HCT116 (cell line): ENCODE measurements at regions not wholly inside any gene's neighbourhood (a gene's known extent, or its start where the extent isn't known, plus 50 kb on each side); places are given as distances from the start of the nearest gene placed in this dataset.

Experiments used
- ATAC-seq: fragments of 200-7000 bp; cut with Tn5 transposase; 2 replicates; pipeline ENCODE4 v1.9.1; 2020; ENCODE audit warnings: mild to moderate bottlenecking, moderate library complexity
- BruUV-seq: library from RNA; stranded (reverse); fragments of 400-500 nt; replicated peaks from 2 replicates; lab custom pipeline; 2021; lab: Mats Ljungman, UMichigan
- CTCF ChIA-PET: fragments of 300-600 bp; sonication (Branson Sonifier 250); formaldehyde crosslinking; loops from one replicate; lab custom pipeline; 2021; ENCODE audit warnings: antibody characterized with exemption; lab: Charles Lee
- POLR2A ChIA-PET: fragments of 300-600, 350-600 bp; sonication (Branson Sonifier 250); formaldehyde crosslinking; loops from one replicate; lab custom pipeline; 2021; ENCODE audit warnings: antibody characterized with exemption; lab: Charles Lee
- RAD21 ChIA-PET, 2 experiments: fragments of 300-600 bp; sonication (Branson Sonifier 250); formaldehyde crosslinking; loops; one replicate each; lab custom pipeline; 2023; ENCODE audit warnings: low total read pairs in 2 of 2; ENCODE audit not compliant: uncharacterized antibody in 2 of 2, unreplicated experiment in 2 of 2, low non-redundant PET in 1 of 2; lab: Charles Lee
- DNase-seq: peaks from one replicate; pipeline ENCODE4 v3.0.0-alpha.2; 2010; ENCODE audit warnings: low read depth, low spot score
- H2AFZ ChIP-seq: fragments of 200-600 bp; shearing (Covaris generic), sonication (generic); 2 replicates; pipeline ENCODE4 v1.6.1; 2017; ENCODE audit warnings: low read depth, mixed run types, mixed read lengths, antibody characterized with exemption, low read length; ENCODE audit not compliant: poor library complexity, severe bottlenecking
- H3K27ac ChIP-seq: 2 replicates; pipeline ENCODE4 v1.5.1; 2012; ENCODE audit warnings: low read depth, low read length
- H3K27me3 ChIP-seq: fragments of 200-600 bp; sonication (generic); 2 replicates; pipeline ENCODE4 v1.6.1; 2016; ENCODE audit warnings: mixed run types, low read length, mixed read lengths; ENCODE audit not compliant: insufficient read depth
- H3K36me3 ChIP-seq, 2 experiments: fragments of 200-500 bp in 1 of 2; fragments of 200-600 bp in 1 of 2; sonication (Bioruptor generic) in 1 of 2; sonication (generic) in 1 of 2; 2 replicates each; pipeline versions ENCODE4 v1.5.1 to v1.6.1; 2014 to 2016; ENCODE audit warnings: low read length in 2 of 2, inconsistent platforms in 1 of 2, mixed read lengths in 1 of 2, mixed run types in 1 of 2; ENCODE audit not compliant: insufficient read depth in 2 of 2, control insufficient read depth in 1 of 2
- H3K4me1 ChIP-seq, 2 experiments: fragments of 200-600 bp in 1 of 2; sonication (generic) in 1 of 2; 2 replicates each; pipeline versions ENCODE4 v1.5.1 to v1.6.1; 2012 to 2017; ENCODE audit warnings: low read length in 2 of 2, inconsistent platforms in 1 of 2, mild to moderate bottlenecking in 1 of 2, mixed read lengths in 1 of 2, mixed run types in 1 of 2, moderate library complexity in 1 of 2; ENCODE audit not compliant: insufficient read depth in 2 of 2, control insufficient read depth in 1 of 2
- H3K4me2 ChIP-seq: fragments of 200-600 bp; sonication (generic); 2 replicates; pipeline ENCODE4 v1.6.1; 2017; ENCODE audit warnings: mixed run types, low read length, mixed read lengths
- H3K4me3 ChIP-seq, 2 experiments: fragments of 200-600 bp in 1 of 2; sonication (generic) in 1 of 2; replicated peaks in 1 of 2; 2 replicates each; pipeline ENCODE4 v1.5.1; 2011 to 2016; ENCODE audit warnings: low read length in 2 of 2, control low read depth in 1 of 2, low read depth in 1 of 2, mild to moderate bottlenecking in 1 of 2, mixed read lengths in 1 of 2, mixed run types in 1 of 2
- H3K79me2 ChIP-seq: fragments of 200-600 bp; sonication (generic); 2 replicates; pipeline ENCODE4 v1.6.1; 2017; ENCODE audit warnings: mild to moderate bottlenecking, mixed run types, low read length, moderate library complexity, mixed read lengths; ENCODE audit not compliant: insufficient read depth
- H3K9ac ChIP-seq: fragments of 200-600 bp; sonication (generic); 2 replicates; pipeline ENCODE4 v1.6.1; 2016; ENCODE audit warnings: low read length, mixed read lengths
- H3K9me2 ChIP-seq: fragments of 200-600 bp; sonication (generic), shearing (Covaris generic); 2 replicates; pipeline ENCODE4 v1.6.1; 2017; ENCODE audit warnings: mixed run types, mild to moderate bottlenecking, moderate library complexity; ENCODE audit not compliant: insufficient read depth
- H3K9me3 ChIP-seq, 2 experiments: fragments of 200-500 bp in 1 of 2; fragments of 200-600 bp in 1 of 2; sonication (Bioruptor generic) in 1 of 2; sonication (generic) in 1 of 2; 2 replicates each; pipeline ENCODE4 v1.6.1; 2014 to 2017; ENCODE audit warnings: low read length in 2 of 2, mixed read lengths in 2 of 2, inconsistent platforms in 1 of 2, low read depth in 1 of 2, mild to moderate bottlenecking in 1 of 2, mixed run types in 1 of 2, moderate library complexity in 1 of 2; ENCODE audit not compliant: control insufficient read depth in 1 of 2, insufficient read depth in 1 of 2
- H4K20me1 ChIP-seq: fragments of 200-600 bp; sonication (generic), shearing (Covaris generic); 2 replicates; pipeline ENCODE4 v1.6.1; 2017; ENCODE audit warnings: mixed run types, mild to moderate bottlenecking, moderate library complexity; ENCODE audit not compliant: insufficient read depth
- JUND ChIP-seq: IDR thresholded peaks from 2 replicates; pipeline ENCODE4 v1.6.1; 2012
- POLR2A ChIP-seq: IDR thresholded peaks from 2 replicates; pipeline ENCODE4 v1.7.0; 2011; ENCODE audit warnings: borderline replicate concordance; ENCODE audit not compliant: insufficient read depth, insufficient read length; ENCODE audit errors: extremely low read depth
- RAD21 ChIP-seq: IDR thresholded peaks from 2 replicates; pipeline ENCODE4 v1.6.1; 2012; ENCODE audit warnings: low read depth, mild to moderate bottlenecking
- SIN3A ChIP-seq: IDR thresholded peaks from 2 replicates; pipeline ENCODE4 v1.6.1; 2012; ENCODE audit warnings: low read depth
- SP1 ChIP-seq: IDR thresholded peaks from 2 replicates; pipeline ENCODE4 v1.6.1; 2012; ENCODE audit warnings: low read depth
- YY1 ChIP-seq: IDR thresholded peaks from 2 replicates; pipeline ENCODE4 v1.6.1; 2011; ENCODE audit warnings: low read length, low read depth, moderate library complexity, mild to moderate bottlenecking; ENCODE audit not compliant: insufficient replicate concordance; ENCODE audit errors: extremely low read depth
- ZFX ChIP-seq: fragments of 450-650 bp; IDR thresholded peaks from 2 replicates; pipeline ENCODE4 v1.6.1; 2017
- ZNF274 ChIP-seq: fragments of 200-500 bp; sonication (Bioruptor generic); IDR thresholded peaks from 2 replicates; pipeline ENCODE4 v1.6.1; 2014; ENCODE audit warnings: mild to moderate bottlenecking, low read depth, low read length, inconsistent platforms
- intact Hi-C: fragments of 100-400 bp; cut with micrococcal nuclease; formaldehyde crosslinking; loops from 2 replicates; pipeline ENCODE4 v1.10.0; 2022
- TF ChIP-seq, protein P1 (sequence below): IDR thresholded peaks from 2 replicates; pipeline ENCODE4 v1.6.1; 2012; ENCODE audit warnings: low read depth
- TF ChIP-seq, protein P2 (sequence below), 3 experiments: fragments of 200-600 bp in 1 of 3; sonication (generic) in 1 of 3; IDR thresholded peaks in 2 of 3; conservative IDR thresholded peaks in 1 of 3; 2 replicates each; pipeline ENCODE4 v1.5.1; 2012 to 2017; ENCODE audit warnings: low read depth in 2 of 3, low read length in 2 of 3, antibody characterized with exemption in 1 of 3, borderline replicate concordance in 1 of 3, control low read depth in 1 of 3, mild to moderate bottlenecking in 1 of 3, mixed read lengths in 1 of 3, mixed run types in 1 of 3, moderate library complexity in 1 of 3; ENCODE audit not compliant: insufficient read depth in 1 of 3
- TF ChIP-seq, protein P3 (sequence below): IDR thresholded peaks from 2 replicates; pipeline ENCODE4 v1.6.1; 2012
- TF ChIP-seq, protein P4 (sequence below): IDR thresholded peaks from 2 replicates; pipeline ENCODE4 v1.6.1; 2012
- TF ChIP-seq, protein P5 (sequence below): IDR thresholded peaks from 2 replicates; pipeline ENCODE4 v1.6.1; 2011; ENCODE audit warnings: mild to moderate bottlenecking, low read length, moderate library complexity; ENCODE audit not compliant: insufficient replicate concordance; ENCODE audit errors: extremely low read depth

DNA sequence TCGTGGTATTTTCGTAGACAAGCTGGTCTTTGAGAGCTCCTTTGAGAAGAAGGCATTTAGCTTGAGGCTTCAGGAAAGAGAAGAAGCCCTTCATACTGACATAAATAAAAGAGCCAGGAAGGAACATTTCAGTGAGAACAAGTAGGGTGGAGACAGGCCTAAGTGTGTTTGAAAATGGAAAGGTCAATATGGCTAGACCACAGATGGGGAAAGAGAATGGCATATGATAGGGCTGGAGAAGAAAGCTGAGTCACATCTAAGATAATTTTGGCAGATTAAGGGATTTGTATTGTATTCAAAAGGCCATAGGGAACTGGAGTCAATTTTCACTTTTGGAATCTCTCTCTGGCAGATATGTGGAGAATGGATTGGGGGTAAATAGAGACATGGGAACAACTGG lies 374.9 kb downstream of the TMEM38B start:
- no peak overlapping the region for H2AFZ ChIP-seq
- no TSS peak for BruUV-seq

More for the DNA sequence above, 374.9 kb downstream of the TMEM38B start:
- DNase-seq (no peak), ATAC-seq (no peak)
- no peaks in the 10 kb centered on the region for H3K9me2 ChIP-seq
- ChIA-PET CTCF (no interaction called here), POLR2A (no interaction called here), RAD21 (no interaction called here)
- H3K4me3 ChIP-seq: no peak overlapping the region
- H4K20me1 ChIP-seq: no peaks in the 10 kb centered on the region
- no peak overlapping the region for H3K4me2 ChIP-seq
- H3K27ac ChIP-seq: no peak overlapping the region
- no peaks in the 10 kb centered on the region for H3K4me1 ChIP-seq
- H3K27me3 ChIP-seq: 0 out of 2 replicates have a peak, but pooled peaks cover 3% of the 10 kb centered on the region
- no peaks in the 10 kb centered on the region for H3K79me2 ChIP-seq
- intact Hi-C loops: no loop called here
- H3K9me3 ChIP-seq: no peaks in the 10 kb centered on the region
- H3K9ac ChIP-seq: no peak overlapping the region
- no peak for TF ChIP-seq YY1
- no peak for TF ChIP-seq RAD21
- no peak for TF ChIP-seq SP1
- TF ChIP-seq, protein P1, sequence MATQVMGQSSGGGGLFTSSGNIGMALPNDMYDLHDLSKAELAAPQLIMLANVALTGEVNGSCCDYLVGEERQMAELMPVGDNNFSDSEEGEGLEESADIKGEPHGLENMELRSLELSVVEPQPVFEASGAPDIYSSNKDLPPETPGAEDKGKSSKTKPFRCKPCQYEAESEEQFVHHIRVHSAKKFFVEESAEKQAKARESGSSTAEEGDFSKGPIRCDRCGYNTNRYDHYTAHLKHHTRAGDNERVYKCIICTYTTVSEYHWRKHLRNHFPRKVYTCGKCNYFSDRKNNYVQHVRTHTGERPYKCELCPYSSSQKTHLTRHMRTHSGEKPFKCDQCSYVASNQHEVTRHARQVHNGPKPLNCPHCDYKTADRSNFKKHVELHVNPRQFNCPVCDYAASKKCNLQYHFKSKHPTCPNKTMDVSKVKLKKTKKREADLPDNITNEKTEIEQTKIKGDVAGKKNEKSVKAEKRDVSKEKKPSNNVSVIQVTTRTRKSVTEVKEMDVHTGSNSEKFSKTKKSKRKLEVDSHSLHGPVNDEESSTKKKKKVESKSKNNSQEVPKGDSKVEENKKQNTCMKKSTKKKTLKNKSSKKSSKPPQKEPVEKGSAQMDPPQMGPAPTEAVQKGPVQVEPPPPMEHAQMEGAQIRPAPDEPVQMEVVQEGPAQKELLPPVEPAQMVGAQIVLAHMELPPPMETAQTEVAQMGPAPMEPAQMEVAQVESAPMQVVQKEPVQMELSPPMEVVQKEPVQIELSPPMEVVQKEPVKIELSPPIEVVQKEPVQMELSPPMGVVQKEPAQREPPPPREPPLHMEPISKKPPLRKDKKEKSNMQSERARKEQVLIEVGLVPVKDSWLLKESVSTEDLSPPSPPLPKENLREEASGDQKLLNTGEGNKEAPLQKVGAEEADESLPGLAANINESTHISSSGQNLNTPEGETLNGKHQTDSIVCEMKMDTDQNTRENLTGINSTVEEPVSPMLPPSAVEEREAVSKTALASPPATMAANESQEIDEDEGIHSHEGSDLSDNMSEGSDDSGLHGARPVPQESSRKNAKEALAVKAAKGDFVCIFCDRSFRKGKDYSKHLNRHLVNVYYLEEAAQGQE: no peak
- TF ChIP-seq, protein P2, sequence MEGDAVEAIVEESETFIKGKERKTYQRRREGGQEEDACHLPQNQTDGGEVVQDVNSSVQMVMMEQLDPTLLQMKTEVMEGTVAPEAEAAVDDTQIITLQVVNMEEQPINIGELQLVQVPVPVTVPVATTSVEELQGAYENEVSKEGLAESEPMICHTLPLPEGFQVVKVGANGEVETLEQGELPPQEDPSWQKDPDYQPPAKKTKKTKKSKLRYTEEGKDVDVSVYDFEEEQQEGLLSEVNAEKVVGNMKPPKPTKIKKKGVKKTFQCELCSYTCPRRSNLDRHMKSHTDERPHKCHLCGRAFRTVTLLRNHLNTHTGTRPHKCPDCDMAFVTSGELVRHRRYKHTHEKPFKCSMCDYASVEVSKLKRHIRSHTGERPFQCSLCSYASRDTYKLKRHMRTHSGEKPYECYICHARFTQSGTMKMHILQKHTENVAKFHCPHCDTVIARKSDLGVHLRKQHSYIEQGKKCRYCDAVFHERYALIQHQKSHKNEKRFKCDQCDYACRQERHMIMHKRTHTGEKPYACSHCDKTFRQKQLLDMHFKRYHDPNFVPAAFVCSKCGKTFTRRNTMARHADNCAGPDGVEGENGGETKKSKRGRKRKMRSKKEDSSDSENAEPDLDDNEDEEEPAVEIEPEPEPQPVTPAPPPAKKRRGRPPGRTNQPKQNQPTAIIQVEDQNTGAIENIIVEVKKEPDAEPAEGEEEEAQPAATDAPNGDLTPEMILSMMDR (IDR thresholded peaks at IDR 0.05 in 2 of 3, conservative IDR thresholded peaks at IDR 0.05 in 1 of 3; ENCODE audit: borderline replicate concordance in 1 of 3, insufficient read depth in 1 of 3, low read depth in 2 of 3, low read length in 2 of 3): no peak
- TF ChIP-seq, protein P3, sequence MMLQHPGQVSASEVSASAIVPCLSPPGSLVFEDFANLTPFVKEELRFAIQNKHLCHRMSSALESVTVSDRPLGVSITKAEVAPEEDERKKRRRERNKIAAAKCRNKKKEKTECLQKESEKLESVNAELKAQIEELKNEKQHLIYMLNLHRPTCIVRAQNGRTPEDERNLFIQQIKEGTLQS: no peak
- TF ChIP-seq ZFX: no peak
- TF ChIP-seq SIN3A: no peak
- TF ChIP-seq, protein P4, sequence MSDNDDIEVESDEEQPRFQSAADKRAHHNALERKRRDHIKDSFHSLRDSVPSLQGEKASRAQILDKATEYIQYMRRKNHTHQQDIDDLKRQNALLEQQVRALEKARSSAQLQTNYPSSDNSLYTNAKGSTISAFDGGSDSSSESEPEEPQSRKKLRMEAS: no peak
- TF ChIP-seq ZNF274: no peak
- TF ChIP-seq JUND: no peak
- no peak for TF ChIP-seq POLR2A
- TF ChIP-seq, protein P5, sequence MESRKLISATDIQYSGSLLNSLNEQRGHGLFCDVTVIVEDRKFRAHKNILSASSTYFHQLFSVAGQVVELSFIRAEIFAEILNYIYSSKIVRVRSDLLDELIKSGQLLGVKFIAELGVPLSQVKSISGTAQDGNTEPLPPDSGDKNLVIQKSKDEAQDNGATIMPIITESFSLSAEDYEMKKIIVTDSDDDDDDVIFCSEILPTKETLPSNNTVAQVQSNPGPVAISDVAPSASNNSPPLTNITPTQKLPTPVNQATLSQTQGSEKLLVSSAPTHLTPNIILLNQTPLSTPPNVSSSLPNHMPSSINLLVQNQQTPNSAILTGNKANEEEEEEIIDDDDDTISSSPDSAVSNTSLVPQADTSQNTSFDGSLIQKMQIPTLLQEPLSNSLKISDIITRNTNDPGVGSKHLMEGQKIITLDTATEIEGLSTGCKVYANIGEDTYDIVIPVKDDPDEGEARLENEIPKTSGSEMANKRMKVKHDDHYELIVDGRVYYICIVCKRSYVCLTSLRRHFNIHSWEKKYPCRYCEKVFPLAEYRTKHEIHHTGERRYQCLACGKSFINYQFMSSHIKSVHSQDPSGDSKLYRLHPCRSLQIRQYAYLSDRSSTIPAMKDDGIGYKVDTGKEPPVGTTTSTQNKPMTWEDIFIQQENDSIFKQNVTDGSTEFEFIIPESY: no peak
- H3K36me3 ChIP-seq: no peaks in the 10 kb centered on the region
